Prostate gland (tissue), 2 donors: ENCODE measurements at regions not wholly inside any gene's neighbourhood (a gene's known extent, or its start where the extent isn't known, plus 50 kb on each side); places are given as distances from the start of the nearest gene placed in this dataset.

Experiments used
- DNase-seq: peaks from one replicate; pipeline ENCODE4 v3.0.0-alpha.2; 2019; ENCODE audit warnings: low spot score
- H3K27ac ChIP-seq, 2 donors: fragments of 200-600 bp; sonication (generic); 2 replicates each; pipeline ENCODE4 v1.5.1; 2017 to 2019
- H3K27me3 ChIP-seq: fragments of 200-600 bp; sonication (generic); replicated peaks from 2 replicates; pipeline ENCODE4 v1.5.1; 2019; ENCODE audit not compliant: insufficient read depth
- H3K36me3 ChIP-seq, 2 donors: fragments of 200-600 bp; sonication (generic); 1 replicate in 1 of 2; 2 replicates in 1 of 2; pipeline versions ENCODE4 v1.5.1 to v1.8.1; 2017 to 2019
- H3K4me1 ChIP-seq: fragments of 200-600 bp; sonication (generic); replicated peaks from 2 replicates; pipeline ENCODE4 v1.5.1; 2019
- H3K4me3 ChIP-seq, 2 donors: fragments of 200-600 bp; sonication (generic); 2 replicates each; pipeline ENCODE4 v1.5.1; 2017 to 2019
- H3K9me3 ChIP-seq: fragments of 200-600 bp; sonication (generic); 2 replicates; pipeline ENCODE4 v1.5.1; 2017
- CTCF ChIP-seq, 4 experiments: fragments of 200-600 bp in 2 of 4; fragments of 450-650 bp in 2 of 4; sonication (generic) in 2 of 4; IDR thresholded peaks; 1 replicate in 3 of 4; 2 replicates in 1 of 4; pipeline ENCODE4 v1.5.1; 2016 to 2019; ENCODE audit warnings: antibody characterized with exemption in 4 of 4, mild to moderate bottlenecking in 2 of 4, moderate library complexity in 2 of 4
- POLR2A ChIP-seq: fragments of 450-650 bp; IDR thresholded peaks from one replicate; pipeline ENCODE4 v1.6.1; 2016; ENCODE audit warnings: antibody characterized with exemption, mild to moderate bottlenecking
- POLR2AphosphoS5 ChIP-seq: sonication (generic); formaldehyde crosslinking; IDR thresholded peaks from one replicate; pipeline ENCODE4 v1.6.1; 2017; ENCODE audit warnings: antibody characterized with exemption
- WGBS: methylation state at CpG from one replicate; pipeline ENCODE4 v1.1.5; 2018; 5-methylcytosine and 5-hydroxymethylcytosine counted together
- intact Hi-C: fragments of 100-400 bp; cut with DNase I; formaldehyde crosslinking; loops from one replicate; pipeline ENCODE4 v1.14.2; 2022

- H3K4me1 ChIP-seq, result no peaks in the 10 kb centered on the region
- no peaks in the 10 kb centered on the region for H3K36me3 ChIP-seq
- no peak for DNase-seq
- no peak overlapping the region for H3K27ac ChIP-seq
- TF ChIP-seq POLR2AphosphoS5, result no peak
- no peak for TF ChIP-seq POLR2A
- no peak for TF ChIP-seq CTCF (IDR thresholded peaks at IDR 0.05)
- no peaks in the 10 kb centered on the region for H3K27me3 ChIP-seq
- intact Hi-C loops, result no loop called here
- no peak overlapping the region for H3K4me3 ChIP-seq
- 96% methylated on average over 2 of the region's 2 CpGs for WGBS
- no peaks in the 10 kb centered on the region for H3K9me3 ChIP-seq
Measured at GRCh38 chr10:6950133-6950532, 370.1 kb upstream of the PRKCQ start.

GRCh38 chr10:6944436-6944835 is 364.4 kb upstream of the PRKCQ start:
- H3K4me3 ChIP-seq, result no peak overlapping the region
- H3K27me3 ChIP-seq, result no peaks in the 10 kb centered on the region
- no peaks in the 10 kb centered on the region for H3K9me3 ChIP-seq
- H3K27ac ChIP-seq, result no peak overlapping the region
- no peaks in the 10 kb centered on the region for H3K4me1 ChIP-seq
- intact Hi-C loops, result no loop called here
- WGBS, result 91% methylated on average over 4 of the region's 4 CpGs
- no peak for DNase-seq
- TF ChIP-seq POLR2A (no peak), POLR2AphosphoS5 (no peak), CTCF (IDR thresholded peaks at IDR 0.05) (no peak)
- no peaks in the 10 kb centered on the region for H3K36me3 ChIP-seq

- whole genome bisulfite sequencing, result 73% methylated on average over 5 of the region's 5 CpGs
- Histone ChIP-seq H3K36me3 (no peaks in the 10 kb centered on the region), H3K27me3 (no peaks in the 10 kb centered on the region), H3K9me3 (no peaks in the 10 kb centered on the region), H3K27ac (no peak overlapping the region), H3K4me3 (no peak overlapping the region), H3K4me1 (no peaks in the 10 kb centered on the region)
- DNase-seq, result no peak
- TF ChIP-seq POLR2A (no peak), POLR2AphosphoS5 (no peak), CTCF (IDR thresholded peaks at IDR 0.05) (no peak)
- intact Hi-C loops, result no loop called here
Measured at GRCh38 chr10:6938384-6938783, 358.3 kb upstream of the PRKCQ start.

GRCh38 chr10:6936931-6937330 is 356.9 kb upstream of the PRKCQ start:
- Histone ChIP-seq H3K4me3 (no peak overlapping the region), H3K4me1 (no peaks in the 10 kb centered on the region), H3K9me3 (no peaks in the 10 kb centered on the region), H3K27ac (no peak overlapping the region), H3K27me3 (no peaks in the 10 kb centered on the region), H3K36me3 (no peaks in the 10 kb centered on the region)
- intact Hi-C loops, result no loop called here
- no peak for TF ChIP-seq CTCF (IDR thresholded peaks at IDR 0.05)
- no peak for TF ChIP-seq POLR2A
- no peak for TF ChIP-seq POLR2AphosphoS5
- DNase-seq, result no peak

GRCh38 chr10:6929148-6929830 is 349.2 kb upstream of the PRKCQ start:
- no peak for DNase-seq
- intact Hi-C loops, result no loop called here

More at GRCh38 chr10:6929148-6929830, 349.2 kb upstream of the PRKCQ start:
- H3K36me3 ChIP-seq, result no peaks in the 10 kb centered on the region
- no peak overlapping the region for H3K27ac ChIP-seq
- H3K4me1 ChIP-seq, result no peaks in the 10 kb centered on the region
- WGBS, result 60% methylated on average over 9 of the region's 9 CpGs
- H3K4me3 ChIP-seq, result no peak overlapping the region
- TF ChIP-seq CTCF (IDR thresholded peaks at IDR 0.05) (no peak), POLR2AphosphoS5 (no peak)
- no peaks in the 10 kb centered on the region for H3K27me3 ChIP-seq
- H3K9me3 ChIP-seq, result no peaks in the 10 kb centered on the region
